Nephron (organoid): ENCODE measurements at regions not wholly inside any gene's neighbourhood (a gene's known extent, or its start where the extent isn't known, plus 50 kb on each side); places are given as distances from the start of the nearest gene placed in this dataset.

Experiments used
- H3K27ac Mint-ChIP-seq, 3 experiments: 2 replicates each; pipeline ENCODE4 v1.8.0; 2020; ENCODE audit warnings: mixed read lengths in 3 of 3, mild to moderate bottlenecking in 2 of 3, moderate library complexity in 1 of 3
- H3K27me3 Mint-ChIP-seq: 2 replicates; pipeline ENCODE4 v1.8.0; 2021; ENCODE audit warnings: low read depth, mild to moderate bottlenecking, moderate library complexity, mixed read lengths
- H3K36me3 Mint-ChIP-seq: 2 replicates; pipeline ENCODE4 v1.8.0; 2020; ENCODE audit warnings: low read depth, mixed read lengths
- H3K4me1 Mint-ChIP-seq: 2 replicates; pipeline ENCODE4 v1.8.0; 2020; ENCODE audit warnings: mixed read lengths
- H3K4me3 Mint-ChIP-seq, 3 experiments: 2 replicates each; pipeline ENCODE4 v1.8.0; 2020; ENCODE audit warnings: mild to moderate bottlenecking in 3 of 3, mixed read lengths in 3 of 3, moderate library complexity in 2 of 3
- H3K9me3 Mint-ChIP-seq: 2 replicates; pipeline ENCODE4 v1.8.0; 2020; ENCODE audit warnings: mixed read lengths
- CTCF ChIP-seq, 3 experiments: fragments of 200-600 bp; sonication (generic); IDR thresholded peaks; one replicate each; pipeline ENCODE4 v1.5.0; 2021; ENCODE audit warnings: antibody characterized with exemption in 3 of 3; ENCODE audit not compliant: unreplicated experiment in 3 of 3

- peak overlapping the region in 2 of 3 experiments; percentile 52 to 72 for H3K27ac Mint-ChIP-seq
- no peaks in the 10 kb centered on the region for H3K9me3 Mint-ChIP-seq
- peaks cover 35% of the 10 kb centered on the region for H3K4me1 Mint-ChIP-seq
- no peak overlapping the region for H3K4me3 Mint-ChIP-seq
- no peaks in the 10 kb centered on the region for H3K36me3 Mint-ChIP-seq
- no peak for TF ChIP-seq CTCF (IDR thresholded peaks at IDR 0.05; ENCODE audit: unreplicated experiment in 3 of 3)
- H3K27me3 Mint-ChIP-seq, result no peaks in the 10 kb centered on the region
Measured at GRCh38 chr5:74310997-74311930, 329.3 kb downstream of the ENC1 start.

GRCh38 chr5:74310386-74310785 lies 330.1 kb downstream of the ENC1 start:
- no peak for TF ChIP-seq CTCF (IDR thresholded peaks at IDR 0.05; ENCODE audit: unreplicated experiment in 3 of 3)
- no peaks in the 10 kb centered on the region for H3K9me3 Mint-ChIP-seq

GRCh38 chr5:74309050-74309449 lies 331.5 kb downstream of the ENC1 start:
- Mint-ChIP-seq H3K9me3 (no peaks in the 10 kb centered on the region), H3K4me1 (peaks cover 31% of the 10 kb centered on the region), H3K27me3 (no peaks in the 10 kb centered on the region), H3K27ac (no peak overlapping the region), H3K4me3 (no peak overlapping the region), H3K36me3 (no peaks in the 10 kb centered on the region)
- TF ChIP-seq CTCF (IDR thresholded peaks at IDR 0.05; ENCODE audit: unreplicated experiment in 3 of 3), result no peak

More at GRCh38 chr5:74310386-74310785, 330.1 kb downstream of the ENC1 start:
- H3K36me3 Mint-ChIP-seq, result no peaks in the 10 kb centered on the region
- H3K27me3 Mint-ChIP-seq, result no peaks in the 10 kb centered on the region
- H3K4me1 Mint-ChIP-seq, result peaks cover 32% of the 10 kb centered on the region
- no peak overlapping the region for H3K4me3 Mint-ChIP-seq
- H3K27ac Mint-ChIP-seq, result peak overlapping the region in 2 of 3 experiments; percentile 37 to 50

- no peaks in the 10 kb centered on the region for H3K27me3 Mint-ChIP-seq
- no peak overlapping the region for H3K27ac Mint-ChIP-seq
- TF ChIP-seq CTCF (IDR thresholded peaks at IDR 0.05; ENCODE audit: unreplicated experiment in 3 of 3), result no peak
- no peak overlapping the region for H3K4me3 Mint-ChIP-seq
- peaks cover 15% of the 10 kb centered on the region for H3K4me1 Mint-ChIP-seq
- H3K36me3 Mint-ChIP-seq, result no peaks in the 10 kb centered on the region
- no peaks in the 10 kb centered on the region for H3K9me3 Mint-ChIP-seq
Measured at GRCh38 chr5:74306845-74307244, 333.7 kb downstream of the ENC1 start.

GRCh38 chr5:74304536-74304935 lies 336.0 kb downstream of the ENC1 start:
- Mint-ChIP-seq H3K4me3 (no peak overlapping the region), H3K36me3 (no peaks in the 10 kb centered on the region), H3K27ac (no peak overlapping the region), H3K27me3 (no peaks in the 10 kb centered on the region), H3K4me1 (no peaks in the 10 kb centered on the region), H3K9me3 (no peaks in the 10 kb centered on the region)
- no peak for TF ChIP-seq CTCF (IDR thresholded peaks at IDR 0.05; ENCODE audit: unreplicated experiment in 3 of 3)

GRCh38 chr5:74303578-74303977 lies 336.9 kb downstream of the ENC1 start:
- TF ChIP-seq CTCF (IDR thresholded peaks at IDR 0.05; ENCODE audit: unreplicated experiment in 3 of 3), result no peak
- Mint-ChIP-seq H3K4me3 (no peak overlapping the region), H3K4me1 (no peaks in the 10 kb centered on the region), H3K27ac (no peak overlapping the region), H3K36me3 (no peaks in the 10 kb centered on the region), H3K9me3 (no peaks in the 10 kb centered on the region), H3K27me3 (no peaks in the 10 kb centered on the region)
